ENCODE measurements at regions not wholly inside any gene's neighbourhood (a gene's known extent, or its start where the extent isn't known, plus 50 kb on each side); places are given as distances from the start of the nearest gene placed in this dataset.

DNA sequence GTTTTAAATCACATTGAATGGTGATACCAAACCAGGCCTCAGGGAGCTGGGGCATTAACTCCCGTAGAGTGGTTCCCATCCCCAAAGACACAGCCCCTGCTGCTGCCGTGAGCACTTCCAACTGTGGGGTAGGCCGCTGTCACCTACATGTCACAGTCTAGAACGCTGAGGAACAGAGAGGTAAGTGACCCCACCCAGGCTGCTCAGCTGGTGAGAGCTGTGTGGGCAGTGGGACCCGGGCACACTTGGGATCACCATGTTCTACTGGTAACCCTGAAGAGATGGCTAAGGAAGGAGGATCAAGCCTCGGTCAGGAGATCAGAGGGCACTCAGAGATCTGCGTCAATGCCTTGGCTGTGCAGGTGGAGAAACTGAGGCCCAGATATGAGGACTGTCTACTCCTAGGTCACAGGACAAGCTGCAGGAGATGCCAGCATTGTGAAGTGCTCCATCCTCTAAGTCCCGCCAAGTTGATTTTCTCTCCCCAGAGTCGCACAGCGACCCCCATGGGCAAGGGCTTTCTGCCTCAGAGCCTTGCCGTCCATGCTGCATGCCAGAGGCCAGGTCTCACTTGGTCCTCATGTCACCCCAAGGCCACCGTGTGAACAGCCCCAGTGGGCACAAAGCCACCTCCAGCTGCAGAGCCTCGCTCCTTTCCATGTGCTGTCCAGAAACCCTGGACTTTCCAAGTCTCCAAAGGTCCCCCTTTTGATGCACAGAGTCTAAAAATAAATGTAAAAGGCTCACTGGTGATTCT is 144.2 kb upstream of the OTOS start:
- TF ChIP-seq, protein P1, sequence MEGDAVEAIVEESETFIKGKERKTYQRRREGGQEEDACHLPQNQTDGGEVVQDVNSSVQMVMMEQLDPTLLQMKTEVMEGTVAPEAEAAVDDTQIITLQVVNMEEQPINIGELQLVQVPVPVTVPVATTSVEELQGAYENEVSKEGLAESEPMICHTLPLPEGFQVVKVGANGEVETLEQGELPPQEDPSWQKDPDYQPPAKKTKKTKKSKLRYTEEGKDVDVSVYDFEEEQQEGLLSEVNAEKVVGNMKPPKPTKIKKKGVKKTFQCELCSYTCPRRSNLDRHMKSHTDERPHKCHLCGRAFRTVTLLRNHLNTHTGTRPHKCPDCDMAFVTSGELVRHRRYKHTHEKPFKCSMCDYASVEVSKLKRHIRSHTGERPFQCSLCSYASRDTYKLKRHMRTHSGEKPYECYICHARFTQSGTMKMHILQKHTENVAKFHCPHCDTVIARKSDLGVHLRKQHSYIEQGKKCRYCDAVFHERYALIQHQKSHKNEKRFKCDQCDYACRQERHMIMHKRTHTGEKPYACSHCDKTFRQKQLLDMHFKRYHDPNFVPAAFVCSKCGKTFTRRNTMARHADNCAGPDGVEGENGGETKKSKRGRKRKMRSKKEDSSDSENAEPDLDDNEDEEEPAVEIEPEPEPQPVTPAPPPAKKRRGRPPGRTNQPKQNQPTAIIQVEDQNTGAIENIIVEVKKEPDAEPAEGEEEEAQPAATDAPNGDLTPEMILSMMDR (IDR thresholded peaks at IDR 0.05): no peak
- TF ChIP-seq POLR2A (IDR thresholded peaks at IDR 0.05): no peak
